Kidney capillary endothelial cell (primary cell): ENCODE measurements at regions not wholly inside any gene's neighbourhood (a gene's known extent, or its start where the extent isn't known, plus 50 kb on each side); places are given as distances from the start of the nearest gene placed in this dataset.

Experiments used
- DNase-seq: peaks from one replicate; pipeline ENCODE4 v3.0.0-alpha.2; 2018; ENCODE audit warnings: low spot score

DNA sequence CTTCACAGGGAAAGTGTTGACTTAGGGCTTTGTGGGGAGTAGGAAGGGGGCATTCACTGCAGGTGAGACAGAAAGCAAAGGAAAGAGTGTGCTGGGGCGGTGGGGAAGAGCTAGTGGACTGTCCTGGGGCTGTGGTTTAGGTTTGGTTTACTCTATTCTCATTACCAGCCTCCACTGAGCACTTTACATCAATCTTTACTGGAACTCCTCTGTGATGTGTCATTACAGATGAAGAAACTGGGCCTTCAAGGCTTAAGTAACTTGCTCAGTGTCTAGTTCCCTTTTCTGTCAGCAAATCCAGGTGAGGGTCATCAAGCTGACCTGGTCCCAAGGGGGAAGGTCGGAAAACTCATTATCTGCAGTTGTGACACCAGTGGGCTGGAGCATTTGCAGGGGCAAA is 120.2 kb upstream of the PFN2 start:
- DNase-seq = no peak

GRCh38 chr3:150090006-150090405 is 119.3 kb upstream of the PFN2 start:
- DNase-seq = no peak

DNA sequence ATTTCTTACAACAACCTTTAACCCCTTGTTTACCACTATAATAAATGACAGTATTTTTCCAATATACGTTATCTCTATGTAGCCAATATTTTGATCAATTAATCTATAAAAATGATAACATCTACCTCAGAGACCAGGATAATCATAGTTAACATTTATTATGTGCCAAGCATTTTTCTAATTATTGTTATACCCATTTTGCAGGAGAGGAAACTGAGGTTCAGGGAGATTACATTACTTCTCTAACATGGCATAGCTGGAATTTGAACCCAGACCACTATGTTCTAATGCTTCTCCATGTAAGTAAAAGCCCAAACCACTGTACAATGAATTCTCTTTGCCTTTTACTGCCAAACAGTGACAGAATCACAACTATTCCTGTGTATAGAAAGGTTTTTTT is 113.4 kb upstream of the PFN2 start:
- DNase-seq = no peak

GRCh38 chr3:150083655-150084042 is 113.0 kb upstream of the PFN2 start:
- DNase-seq = no peak

GRCh38 chr3:150082898-150083654 is 112.4 kb upstream of the PFN2 start:
- DNase-seq = no peak

DNA sequence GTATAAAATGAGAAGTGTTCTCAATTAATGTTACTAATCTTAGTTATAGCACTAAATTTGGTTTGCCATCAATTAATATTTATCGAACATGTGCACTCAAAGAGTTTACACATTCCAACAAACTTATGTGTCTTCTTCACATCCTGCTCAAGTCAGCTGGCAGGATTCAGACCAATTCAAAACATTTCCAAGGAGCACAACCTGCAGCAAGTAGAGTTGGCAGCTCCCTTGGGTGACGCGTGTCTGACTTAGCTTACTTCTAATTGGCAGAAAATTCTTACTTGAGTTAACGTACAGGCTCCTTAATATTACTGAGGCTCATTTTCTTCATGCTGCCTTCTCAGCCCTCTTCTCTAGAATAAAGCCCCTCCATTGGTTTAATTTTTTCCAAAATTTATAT is 110.4 kb upstream of the PFN2 start:
- no peak for DNase-seq

DNA sequence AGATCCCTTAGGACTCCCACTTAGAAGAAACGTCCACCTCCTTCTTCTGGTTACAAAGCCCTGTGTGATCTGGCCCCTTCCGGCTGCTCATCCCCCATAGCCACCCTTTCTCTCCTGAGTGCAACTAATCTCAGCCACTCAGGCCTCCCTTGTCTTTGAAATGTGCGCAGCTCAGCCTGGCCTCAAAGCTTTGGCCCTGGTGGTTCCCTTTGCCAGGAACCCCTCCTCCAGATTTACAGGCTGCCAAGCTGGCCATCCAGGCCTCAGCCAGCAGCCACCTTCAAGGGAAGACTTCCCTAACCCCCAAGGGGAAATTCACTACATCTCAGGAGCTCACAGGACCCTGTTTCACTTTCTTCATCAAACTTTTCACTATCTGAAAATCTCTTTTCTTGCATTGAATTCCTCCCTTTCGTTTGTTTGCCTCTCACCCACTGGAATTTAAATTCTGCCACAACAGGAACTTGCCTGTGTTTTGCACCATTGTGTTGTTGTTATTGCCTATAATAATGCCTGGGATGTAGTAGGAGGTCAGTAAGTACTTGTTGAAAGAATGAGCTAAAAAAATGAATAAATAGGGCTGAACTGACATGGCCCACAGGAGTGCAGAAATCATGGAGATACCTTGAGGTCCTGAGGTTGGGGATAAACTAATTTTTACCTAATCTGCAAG is 109.5 kb upstream of the PFN2 start:
- no peak for DNase-seq

- no peak for DNase-seq
These were observed 108.5 kb upstream of the PFN2 start for GRCh38 chr3:150079029-150079739.

- no peak for DNase-seq
These were observed 107.0 kb upstream of the PFN2 start for GRCh38 chr3:150077581-150078247.

DNA sequence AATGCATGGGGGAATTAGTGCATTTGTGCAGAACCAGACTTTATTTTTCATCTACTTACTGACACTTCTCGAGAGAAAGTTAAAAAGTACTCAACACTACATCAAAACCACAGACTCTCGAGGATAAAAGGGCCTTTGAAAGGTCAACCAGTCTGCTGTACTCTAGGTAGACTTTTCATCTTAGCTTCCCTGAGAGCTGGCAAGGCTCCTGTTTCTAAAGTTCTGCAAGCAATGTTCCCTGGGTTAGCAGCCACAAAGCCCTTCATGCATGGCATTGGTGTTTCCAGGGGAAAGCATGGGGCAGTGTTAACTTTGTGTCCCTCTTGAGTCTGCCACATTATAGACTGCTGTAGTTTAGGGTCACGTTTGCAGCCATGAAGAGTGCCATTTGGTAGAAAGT is 106.4 kb upstream of the PFN2 start:
- no peak for DNase-seq

- DNase-seq = no peak
These were observed 105.7 kb upstream of the PFN2 start for GRCh38 chr3:150076443-150076842.

DNA sequence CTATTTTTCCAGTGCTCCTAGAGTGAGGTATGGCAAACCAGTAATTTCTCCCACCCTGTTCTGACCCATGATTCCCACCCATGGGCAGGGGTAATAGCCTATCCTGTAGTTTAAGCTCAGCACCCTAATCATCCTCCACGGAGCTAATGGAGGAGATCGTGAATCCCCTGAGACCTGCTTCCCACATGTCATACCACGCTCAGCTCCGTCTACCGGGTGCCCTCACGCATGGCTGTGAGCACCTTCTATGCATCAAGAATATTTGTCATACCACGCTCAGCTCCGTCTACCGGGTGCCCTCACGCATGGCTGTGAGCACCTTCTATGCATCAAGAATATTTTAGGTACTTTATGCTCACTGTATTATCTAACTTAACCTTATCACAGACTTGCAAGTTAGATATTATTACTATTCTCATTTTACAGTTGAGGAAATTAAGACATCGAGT is 104.7 kb upstream of the PFN2 start:
- DNase-seq = no peak

- no peak for DNase-seq
These were observed 104.2 kb upstream of the PFN2 start for GRCh38 chr3:150074697-150075416.

DNA sequence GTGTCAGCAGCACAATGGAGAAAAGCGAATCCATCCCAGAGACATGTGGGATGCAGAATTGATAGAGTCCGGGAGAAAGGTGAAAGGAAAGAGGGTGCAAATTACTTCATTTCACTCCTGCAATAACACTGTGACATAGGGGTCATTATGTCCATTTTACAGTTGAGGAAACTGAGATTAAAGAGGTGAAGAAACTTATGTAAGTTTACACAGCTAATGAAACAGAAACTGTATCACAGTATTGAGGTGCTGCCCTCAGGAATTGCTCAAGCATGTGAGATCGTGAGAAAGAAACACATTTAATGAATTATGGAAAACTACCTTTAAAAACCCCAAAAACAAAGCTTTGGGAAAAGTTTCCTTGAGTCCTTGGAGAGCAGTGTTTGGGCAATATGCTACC is 103.6 kb upstream of the PFN2 start:
- DNase-seq = no peak

DNA sequence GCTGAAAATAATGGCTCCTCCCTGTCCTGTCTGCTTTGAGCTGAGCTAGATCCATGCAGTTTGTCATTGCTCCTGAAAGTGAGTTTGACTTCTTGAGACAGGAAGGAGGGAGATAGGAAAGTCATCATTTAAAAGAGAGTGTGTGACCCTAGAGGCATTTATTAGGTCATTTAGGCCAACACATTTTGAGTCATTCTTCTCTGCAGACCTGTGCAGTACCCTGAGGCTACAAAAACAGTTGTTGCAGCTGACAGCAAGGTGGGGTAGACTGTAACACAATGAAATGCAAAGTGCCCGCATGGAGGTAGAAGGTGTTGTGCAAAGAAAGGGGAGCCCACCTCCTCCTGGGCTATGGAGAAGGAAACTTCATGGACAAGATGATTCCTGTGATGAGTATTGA is 102.8 kb upstream of the PFN2 start:
- DNase-seq = no peak

- DNase-seq = no peak
These were observed 102.3 kb upstream of the PFN2 start for GRCh38 chr3:150073031-150073430.

- no peak for DNase-seq
These were observed 101.9 kb upstream of the PFN2 start for GRCh38 chr3:150072576-150072975.

DNA sequence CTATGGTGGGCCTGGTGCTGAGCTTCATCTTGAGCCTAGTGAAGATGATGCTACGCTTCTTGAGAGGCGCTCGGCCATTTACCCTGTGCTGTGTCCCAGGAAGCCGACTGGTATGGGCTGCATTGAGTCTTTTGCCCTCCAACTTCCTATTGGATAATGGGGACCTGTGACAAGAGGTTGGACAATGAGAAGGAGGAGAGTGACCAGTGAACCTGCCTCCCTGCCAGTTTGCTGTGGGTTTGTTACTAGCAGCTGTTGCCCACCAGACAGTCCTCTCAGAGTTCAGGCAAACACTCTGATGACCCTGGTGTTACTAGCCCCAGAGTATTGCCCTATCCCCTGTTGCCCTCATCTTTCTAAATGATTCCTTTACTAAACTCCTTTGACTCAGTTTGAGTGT is 99.6 kb upstream of the PFN2 start:
- DNase-seq = no peak

- DNase-seq = no peak
These were observed 98.9 kb upstream of the PFN2 start for GRCh38 chr3:150069633-150070032.

- no peak for DNase-seq
These were observed 98.4 kb upstream of the PFN2 start for GRCh38 chr3:150069154-150069527.

GRCh38 chr3:150068440-150069153 is 97.9 kb upstream of the PFN2 start:
- no peak for DNase-seq
